ENCODE measurements at regions not wholly inside any gene's neighbourhood (a gene's known extent, or its start where the extent isn't known, plus 50 kb on each side); places are given as distances from the start of the nearest gene placed in this dataset.

DNA sequence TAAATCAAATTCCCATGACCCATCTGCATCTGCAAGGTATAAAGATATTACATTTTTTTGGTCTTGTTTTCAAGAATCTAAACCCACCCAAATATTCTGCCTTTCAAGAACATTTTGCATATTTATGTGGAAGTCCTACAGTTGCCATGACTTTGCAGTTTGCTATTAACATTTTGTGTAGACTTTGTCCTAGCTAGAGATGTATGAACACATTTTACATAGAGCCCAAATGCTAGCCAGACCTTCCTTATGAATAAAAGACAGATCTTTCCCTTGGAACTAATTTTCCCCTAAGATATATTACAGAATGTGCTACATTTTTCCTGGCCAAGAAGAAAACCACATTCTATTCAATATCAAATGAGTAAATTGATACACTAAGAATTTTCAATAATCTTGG, 772.5 kb downstream of the KCNA4 start:
- TF ChIP-seq TAF1 (IDR thresholded peaks at IDR 0.05; ENCODE audit: low read depth, low read length): no peak
- no peak for TF ChIP-seq SPI1 (IDR thresholded peaks at IDR 0.05; ENCODE audit: low read depth, low read length)
- TF ChIP-seq POLR2A (IDR thresholded peaks at IDR 0.05; ENCODE audit: low read depth, low read length): no peak
- TF ChIP-seq POLR2AphosphoS5 (IDR thresholded peaks at IDR 0.05; ENCODE audit: low read depth, low read length): no peak
